Activated naive CD8-positive, alpha-beta T cell treated with anti-CD3 and anti-CD28 coated beads for 36 hours (primary cell): ENCODE measurements at regions not wholly inside any gene's neighbourhood (a gene's known extent, or its start where the extent isn't known, plus 50 kb on each side); places are given as distances from the start of the nearest gene placed in this dataset.

Source experiments
- DNase-seq: peaks from one replicate; pipeline ENCODE4 v3.0.0; 2021
- H3K27ac Mint-ChIP-seq: one replicate; pipeline ENCODE4 v1.8.0; 2022; ENCODE audit warnings: mild to moderate bottlenecking, moderate library complexity, mixed read lengths
- H3K27me3 Mint-ChIP-seq: one replicate; pipeline ENCODE4 v1.8.0; 2022; ENCODE audit warnings: mild to moderate bottlenecking, mixed read lengths
- H3K36me3 Mint-ChIP-seq: one replicate; pipeline ENCODE4 v1.8.0; 2021; ENCODE audit warnings: mild to moderate bottlenecking, mixed read lengths
- H3K4me1 Mint-ChIP-seq: one replicate; pipeline ENCODE4 v1.8.0; 2021; ENCODE audit warnings: mixed read lengths
- H3K4me3 Mint-ChIP-seq: one replicate; pipeline ENCODE4 v1.8.0; 2022; ENCODE audit warnings: mild to moderate bottlenecking, moderate library complexity, mixed read lengths
- H3K9me3 Mint-ChIP-seq: one replicate; pipeline ENCODE4 v1.8.0; 2022; ENCODE audit warnings: mixed read lengths

GRCh38 chr2:15708161-15708560 is 116.5 kb downstream of the DDX1 start:
- Mint-ChIP-seq H3K4me1 (no peaks in the 10 kb centered on the region), H3K27me3 (no peaks in the 10 kb centered on the region), H3K9me3 (no peaks in the 10 kb centered on the region), H3K27ac (no peak overlapping the region), H3K36me3 (no peaks in the 10 kb centered on the region), H3K4me3 (no peak overlapping the region)
- DNase-seq = no peak

GRCh38 chr2:15708865-15709820 is 117.5 kb downstream of the DDX1 start:
- DNase-seq = no peak
- H3K4me3 Mint-ChIP-seq = no peak overlapping the region
- no peaks in the 10 kb centered on the region for H3K9me3 Mint-ChIP-seq
- H3K27me3 Mint-ChIP-seq = no peaks in the 10 kb centered on the region
- no peak overlapping the region for H3K27ac Mint-ChIP-seq
- no peaks in the 10 kb centered on the region for H3K36me3 Mint-ChIP-seq
- H3K4me1 Mint-ChIP-seq = no peaks in the 10 kb centered on the region

DNA sequence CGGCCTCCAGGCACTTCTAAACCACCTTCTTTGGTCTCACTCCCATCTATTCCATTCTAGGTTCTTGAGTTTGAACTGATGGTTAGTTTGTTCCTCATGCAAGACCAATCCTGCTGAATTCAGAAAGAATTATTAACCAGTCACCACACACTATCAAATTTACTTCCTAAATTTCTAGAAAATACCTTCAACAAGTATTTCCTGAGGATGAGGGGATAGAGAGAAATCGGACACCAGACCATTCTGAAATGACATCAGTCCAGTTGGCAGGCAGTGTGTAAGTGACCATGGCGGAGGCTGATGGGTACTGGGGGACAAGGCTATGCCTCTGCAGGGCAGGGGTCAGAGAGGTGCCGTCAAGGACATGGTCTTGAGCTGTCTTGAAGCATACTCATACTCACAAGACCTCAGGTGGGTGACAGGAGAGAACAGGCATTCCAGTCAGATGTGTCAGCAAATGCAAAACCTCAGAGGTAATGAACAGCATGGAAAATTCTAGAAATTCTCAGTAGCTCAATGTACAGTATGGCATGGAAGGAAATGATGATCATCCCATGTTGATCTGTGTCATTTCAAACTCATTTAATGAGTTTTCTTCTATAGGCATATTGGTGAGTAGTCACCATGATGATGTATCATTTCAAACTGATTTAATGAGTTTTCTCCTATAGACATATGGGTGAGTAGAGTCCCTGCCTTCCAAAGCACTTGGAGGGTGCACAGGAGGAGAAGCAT is 119.6 kb downstream of the DDX1 start:
- H3K27me3 Mint-ChIP-seq = no peaks in the 10 kb centered on the region
- H3K27ac Mint-ChIP-seq = no peak overlapping the region
- no peaks in the 10 kb centered on the region for H3K9me3 Mint-ChIP-seq
- H3K4me3 Mint-ChIP-seq = no peak overlapping the region
- H3K36me3 Mint-ChIP-seq = no peaks in the 10 kb centered on the region
- no peaks in the 10 kb centered on the region for H3K4me1 Mint-ChIP-seq
- no peak for DNase-seq

- no peak for DNase-seq
- no peaks in the 10 kb centered on the region for H3K36me3 Mint-ChIP-seq
- H3K27me3 Mint-ChIP-seq = no peaks in the 10 kb centered on the region
- H3K27ac Mint-ChIP-seq = no peak overlapping the region
- no peak overlapping the region for H3K4me3 Mint-ChIP-seq
- no peaks in the 10 kb centered on the region for H3K4me1 Mint-ChIP-seq
- no peaks in the 10 kb centered on the region for H3K9me3 Mint-ChIP-seq
Observed at GRCh38 chr2:15712551-15713342, 121.1 kb downstream of the DDX1 start.

DNA sequence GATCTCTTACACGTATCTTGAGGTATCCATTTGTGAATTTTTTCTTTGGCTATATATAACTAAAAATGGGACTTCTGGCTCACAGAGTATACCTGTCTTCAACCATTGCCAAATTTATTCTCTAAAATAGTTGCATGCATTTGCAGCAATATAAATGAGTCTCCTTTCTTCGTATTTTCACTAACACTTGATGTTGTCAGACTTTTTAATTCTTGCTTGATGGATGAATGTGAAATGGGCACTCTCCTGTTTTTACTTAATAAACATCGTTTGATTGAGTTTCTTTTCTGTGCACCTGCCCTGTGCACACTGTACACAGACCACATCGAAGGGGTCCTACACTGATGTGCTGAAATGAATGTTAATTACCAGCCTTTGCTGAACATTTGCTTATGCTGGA is 121.8 kb downstream of the DDX1 start:
- Mint-ChIP-seq H3K4me1 (no peaks in the 10 kb centered on the region), H3K9me3 (no peaks in the 10 kb centered on the region), H3K36me3 (no peaks in the 10 kb centered on the region), H3K27me3 (no peaks in the 10 kb centered on the region), H3K4me3 (no peak overlapping the region), H3K27ac (no peak overlapping the region)
- no peak for DNase-seq

- no peak for DNase-seq
- Mint-ChIP-seq H3K9me3 (no peaks in the 10 kb centered on the region), H3K27ac (no peak overlapping the region), H3K4me3 (no peak overlapping the region), H3K4me1 (no peaks in the 10 kb centered on the region), H3K36me3 (no peaks in the 10 kb centered on the region), H3K27me3 (no peaks in the 10 kb centered on the region)
Observed at GRCh38 chr2:15714002-15714401, 122.3 kb downstream of the DDX1 start.

DNA sequence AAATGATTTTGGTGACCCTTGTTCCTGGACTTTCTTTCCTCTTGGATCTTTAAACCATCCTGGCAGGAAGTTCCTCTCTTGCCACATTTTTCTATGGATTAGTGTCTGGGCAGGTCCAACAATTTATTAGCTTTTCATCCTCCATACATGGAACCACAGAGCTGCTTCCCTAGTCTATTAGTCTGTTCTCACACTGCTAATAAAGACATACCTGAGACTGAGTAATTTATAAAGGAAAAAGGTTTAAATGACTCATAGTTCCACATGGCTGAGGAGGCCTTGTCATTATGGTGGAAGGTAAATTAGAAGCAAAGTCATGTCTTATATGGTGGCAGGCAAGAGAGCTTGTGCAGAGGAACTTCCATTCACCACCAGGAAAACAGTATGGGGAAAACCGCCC is 122.9 kb downstream of the DDX1 start:
- no peaks in the 10 kb centered on the region for H3K4me1 Mint-ChIP-seq
- H3K4me3 Mint-ChIP-seq = no peak overlapping the region
- no peaks in the 10 kb centered on the region for H3K9me3 Mint-ChIP-seq
- no peak overlapping the region for H3K27ac Mint-ChIP-seq
- no peaks in the 10 kb centered on the region for H3K36me3 Mint-ChIP-seq
- H3K27me3 Mint-ChIP-seq = no peaks in the 10 kb centered on the region
- no peak for DNase-seq

GRCh38 chr2:15715596-15715995 is 123.9 kb downstream of the DDX1 start:
- H3K4me3 Mint-ChIP-seq = no peak overlapping the region

DNA sequence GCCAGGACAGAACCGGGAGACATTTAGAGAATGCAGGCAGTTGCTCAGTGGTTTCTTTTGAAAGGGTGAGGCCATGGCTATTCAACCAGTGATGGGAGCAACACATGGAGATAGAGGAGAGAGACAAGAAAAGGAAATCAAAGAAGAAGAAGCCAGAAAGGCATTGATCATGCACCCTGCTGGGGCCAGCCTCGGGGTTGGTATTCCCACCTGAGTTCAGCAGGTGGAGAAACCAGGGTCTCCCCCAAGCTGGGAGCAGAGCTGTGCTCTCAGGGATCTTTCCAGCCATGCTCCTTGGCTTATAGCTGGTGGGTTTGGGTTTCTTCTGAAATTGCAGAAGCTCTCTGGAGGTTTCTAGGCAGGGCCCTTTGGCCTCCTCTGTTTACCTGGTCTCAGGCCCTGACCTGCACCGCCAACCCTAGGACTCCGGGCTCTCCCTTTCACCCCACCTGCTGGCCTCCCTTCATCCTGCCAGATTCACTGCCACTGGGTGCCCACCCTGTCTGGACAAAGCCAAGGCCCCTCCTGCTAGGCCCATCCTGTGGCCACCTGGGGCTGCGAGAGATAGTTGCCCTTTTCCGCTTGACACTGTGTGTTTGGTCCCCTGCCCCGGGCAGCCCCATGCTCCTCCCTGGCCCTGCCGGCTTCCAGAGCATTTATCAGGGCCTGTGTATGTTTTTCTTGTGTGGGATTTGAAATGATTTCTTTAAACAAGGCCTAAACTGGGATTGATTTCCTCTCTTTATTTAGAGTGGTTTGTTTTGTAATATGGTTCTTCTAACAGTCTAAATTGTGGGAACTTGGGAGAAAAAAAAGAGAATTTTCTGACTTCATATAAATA is 126.7 kb downstream of the DDX1 start:
- no peaks in the 10 kb centered on the region for H3K9me3 Mint-ChIP-seq
- no peaks in the 10 kb centered on the region for H3K36me3 Mint-ChIP-seq
- DNase-seq = no peak
- H3K4me3 Mint-ChIP-seq = no peak overlapping the region
- H3K27ac Mint-ChIP-seq = no peak overlapping the region
- no peaks in the 10 kb centered on the region for H3K27me3 Mint-ChIP-seq
- H3K4me1 Mint-ChIP-seq = no peaks in the 10 kb centered on the region

More at GRCh38 chr2:15715596-15715995, 123.9 kb downstream of the DDX1 start:
- no peaks in the 10 kb centered on the region for H3K9me3 Mint-ChIP-seq
- no peaks in the 10 kb centered on the region for H3K27me3 Mint-ChIP-seq
- no peaks in the 10 kb centered on the region for H3K36me3 Mint-ChIP-seq
- no peaks in the 10 kb centered on the region for H3K4me1 Mint-ChIP-seq
- H3K27ac Mint-ChIP-seq = no peak overlapping the region
- no peak for DNase-seq

GRCh38 chr2:15718944-15719323 is 127.3 kb downstream of the DDX1 start:
- no peak overlapping the region for H3K4me3 Mint-ChIP-seq

GRCh38 chr2:15719566-15720313 is 128.1 kb downstream of the DDX1 start:
- Mint-ChIP-seq H3K27me3 (no peaks in the 10 kb centered on the region), H3K27ac (no peak overlapping the region), H3K4me1 (no peaks in the 10 kb centered on the region), H3K36me3 (no peaks in the 10 kb centered on the region), H3K4me3 (no peak overlapping the region), H3K9me3 (no peaks in the 10 kb centered on the region)
- DNase-seq = no peak

More at GRCh38 chr2:15718944-15719323, 127.3 kb downstream of the DDX1 start:
- H3K9me3 Mint-ChIP-seq = no peaks in the 10 kb centered on the region
- no peaks in the 10 kb centered on the region for H3K4me1 Mint-ChIP-seq
- H3K27me3 Mint-ChIP-seq = no peaks in the 10 kb centered on the region
- no peak overlapping the region for H3K27ac Mint-ChIP-seq
- no peak for DNase-seq
- H3K36me3 Mint-ChIP-seq = no peaks in the 10 kb centered on the region

GRCh38 chr2:15720561-15721307 is 129.1 kb downstream of the DDX1 start:
- DNase-seq = no peak
- H3K4me1 Mint-ChIP-seq = no peaks in the 10 kb centered on the region
- no peaks in the 10 kb centered on the region for H3K9me3 Mint-ChIP-seq
- H3K27ac Mint-ChIP-seq = no peak overlapping the region
- no peaks in the 10 kb centered on the region for H3K36me3 Mint-ChIP-seq
- no peaks in the 10 kb centered on the region for H3K27me3 Mint-ChIP-seq
- no peak overlapping the region for H3K4me3 Mint-ChIP-seq

DNA sequence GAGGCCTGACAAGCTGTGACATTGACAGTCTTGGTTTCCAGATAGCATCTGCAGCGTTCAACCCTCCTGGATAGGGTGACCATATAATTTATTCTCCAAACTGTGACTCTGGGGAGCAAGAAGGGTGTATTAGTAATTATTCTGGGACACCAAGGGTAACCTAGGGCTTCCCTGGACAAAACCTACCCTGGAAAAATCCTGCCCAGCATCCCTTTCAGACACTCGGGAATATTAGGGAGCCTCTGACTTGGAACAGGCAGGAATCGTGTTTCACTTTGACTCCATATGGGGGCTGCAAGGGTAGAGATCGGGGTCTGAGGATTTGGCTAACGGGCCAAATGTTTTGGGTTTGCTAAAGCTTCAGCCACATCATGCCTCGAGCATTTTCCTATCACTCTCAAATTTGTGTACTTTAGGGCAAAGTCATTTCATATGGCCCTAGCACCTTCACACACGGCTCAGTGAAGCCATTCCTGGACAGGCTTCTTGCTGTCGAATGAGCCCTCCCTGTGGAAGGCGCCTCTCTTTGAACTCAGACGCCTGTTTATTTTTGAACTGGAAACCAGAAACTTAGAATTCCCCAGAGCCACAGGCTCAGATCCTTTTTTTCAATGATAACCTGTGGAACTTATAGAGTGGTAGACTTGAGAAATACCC is 129.9 kb downstream of the DDX1 start:
- H3K27ac Mint-ChIP-seq = no peak overlapping the region
- H3K27me3 Mint-ChIP-seq = no peaks in the 10 kb centered on the region
- no peaks in the 10 kb centered on the region for H3K36me3 Mint-ChIP-seq
- H3K4me1 Mint-ChIP-seq = no peaks in the 10 kb centered on the region
- H3K9me3 Mint-ChIP-seq = no peaks in the 10 kb centered on the region
- no peak for DNase-seq
- H3K4me3 Mint-ChIP-seq = no peak overlapping the region
